ENCODE measurements at regions not wholly inside any gene's neighbourhood (a gene's known extent, or its start where the extent isn't known, plus 50 kb on each side); places are given as distances from the start of the nearest gene placed in this dataset.

DNA sequence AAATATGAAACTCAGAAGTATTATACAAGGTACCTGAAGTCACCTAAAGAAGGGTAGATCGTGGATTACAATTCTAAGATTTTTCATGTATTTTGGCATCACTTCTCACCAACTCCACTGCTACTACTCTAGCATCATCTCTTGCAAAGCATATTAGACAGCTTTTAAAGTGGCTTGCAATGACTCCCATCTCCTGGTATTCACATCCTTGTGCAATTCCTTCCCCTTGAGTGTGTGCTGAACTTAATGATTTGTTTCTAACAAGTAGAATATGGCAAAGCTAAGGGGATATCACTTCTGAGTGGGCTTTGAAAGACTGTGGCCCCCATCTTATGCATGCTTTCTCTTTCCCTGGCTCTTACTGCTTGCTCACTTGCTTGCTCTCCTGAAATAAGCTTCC lies 280.2 kb downstream of the SNX13 start:
- no peak for TF ChIP-seq CTCF (IDR thresholded peaks at IDR 0.05; ENCODE audit: low read depth, low read length)
- TF ChIP-seq MYC (IDR thresholded peaks at IDR 0.05; ENCODE audit: low read depth, low read length): no peak
- no peak for TF ChIP-seq POLR2A (IDR thresholded peaks at IDR 0.05; ENCODE audit: extremely low read depth, insufficient read length)
- TF ChIP-seq MAX (IDR thresholded peaks at IDR 0.05; ENCODE audit: low read depth, low read length): no peak

Measured in NB4 (cell line).